ENCODE measurements at regions not wholly inside any gene's neighbourhood (a gene's known extent, or its start where the extent isn't known, plus 50 kb on each side); places are given as distances from the start of the nearest gene placed in this dataset.
A peak's percentile ranks its signal among the peaks of the same experiment; 100 is the strongest.

DNA sequence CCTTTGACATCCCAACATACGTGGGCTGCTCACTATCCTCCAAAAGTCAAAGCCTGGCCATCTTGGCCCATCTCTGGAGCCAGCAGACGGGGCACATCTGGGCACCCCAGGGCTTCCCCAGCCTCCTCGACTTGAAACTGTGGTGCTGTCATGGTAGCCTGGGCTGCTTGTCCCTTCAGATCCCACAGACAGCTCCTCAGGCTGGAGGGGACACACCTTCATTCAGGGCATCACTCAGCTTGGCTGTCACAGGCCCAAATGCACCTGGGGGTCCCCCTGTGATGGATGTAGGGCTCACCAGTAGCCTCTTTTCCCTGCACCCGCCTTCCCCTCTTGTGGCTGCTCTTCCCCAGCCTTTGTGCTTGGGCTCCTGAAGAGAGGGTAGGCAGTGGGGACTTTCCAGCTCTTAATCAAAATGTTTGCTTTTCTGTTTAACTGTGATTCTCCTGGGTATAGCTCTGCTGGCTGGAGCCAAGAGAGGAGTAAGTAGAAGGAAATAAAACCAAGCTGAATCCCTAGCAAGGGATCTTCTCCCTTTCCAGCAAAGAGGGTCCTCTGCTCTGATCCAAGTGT, 92.3 kb downstream of the GYPC start:
- H3K4me2 ChIP-seq (ENCODE audit: extremely low read depth, insufficient read depth, low read length) = no peak overlapping the region
- no peaks in the 10 kb centered on the region for H3K36me3 ChIP-seq (ENCODE audit: control insufficient read depth, insufficient read depth, low read length)
- DNase-seq (ENCODE audit: low read depth in 2 of 2) = no peak
- no peaks in the 10 kb centered on the region for H3K9me3 ChIP-seq (ENCODE audit: control insufficient read depth, insufficient read depth, low read depth, low read length)
- TF ChIP-seq, protein P1, sequence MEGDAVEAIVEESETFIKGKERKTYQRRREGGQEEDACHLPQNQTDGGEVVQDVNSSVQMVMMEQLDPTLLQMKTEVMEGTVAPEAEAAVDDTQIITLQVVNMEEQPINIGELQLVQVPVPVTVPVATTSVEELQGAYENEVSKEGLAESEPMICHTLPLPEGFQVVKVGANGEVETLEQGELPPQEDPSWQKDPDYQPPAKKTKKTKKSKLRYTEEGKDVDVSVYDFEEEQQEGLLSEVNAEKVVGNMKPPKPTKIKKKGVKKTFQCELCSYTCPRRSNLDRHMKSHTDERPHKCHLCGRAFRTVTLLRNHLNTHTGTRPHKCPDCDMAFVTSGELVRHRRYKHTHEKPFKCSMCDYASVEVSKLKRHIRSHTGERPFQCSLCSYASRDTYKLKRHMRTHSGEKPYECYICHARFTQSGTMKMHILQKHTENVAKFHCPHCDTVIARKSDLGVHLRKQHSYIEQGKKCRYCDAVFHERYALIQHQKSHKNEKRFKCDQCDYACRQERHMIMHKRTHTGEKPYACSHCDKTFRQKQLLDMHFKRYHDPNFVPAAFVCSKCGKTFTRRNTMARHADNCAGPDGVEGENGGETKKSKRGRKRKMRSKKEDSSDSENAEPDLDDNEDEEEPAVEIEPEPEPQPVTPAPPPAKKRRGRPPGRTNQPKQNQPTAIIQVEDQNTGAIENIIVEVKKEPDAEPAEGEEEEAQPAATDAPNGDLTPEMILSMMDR (conservative IDR thresholded peaks at IDR 0.05 in 1 of 2, IDR thresholded peaks at IDR 0.05 in 1 of 2; ENCODE audit: low read depth in 1 of 2, low read length in 2 of 2) = no peak
- TF ChIP-seq EZH2 (IDR thresholded peaks at IDR 0.05; ENCODE audit: low read length, missing control alignments) = no peak
- H3K9ac ChIP-seq (ENCODE audit: insufficient read depth, low read length) = no peak overlapping the region
- no peak overlapping the region for H2AFZ ChIP-seq (ENCODE audit: low read length)
- H3K79me2 ChIP-seq (ENCODE audit: control insufficient read depth, insufficient read depth, low read length) = no peaks in the 10 kb centered on the region
- no peaks in the 10 kb centered on the region for H4K20me1 ChIP-seq (ENCODE audit: control insufficient read depth, extremely low read depth, insufficient read depth, low read length)
- no peak overlapping the region for H3K4me3 ChIP-seq (replicated peaks in 1 of 4; ENCODE audit: control extremely low read depth in 1 of 4, insufficient read depth in 1 of 4, low read depth in 3 of 4, low read length in 4 of 4)
- no peaks in the 10 kb centered on the region for H3K27me3 ChIP-seq (ENCODE audit: control insufficient read depth, insufficient read depth, low read length)
- no peak overlapping the region for H3K27ac ChIP-seq (ENCODE audit: insufficient read depth, low read length)
- no peaks in the 10 kb centered on the region for H3K4me1 ChIP-seq (ENCODE audit: control insufficient read depth, extremely low read depth, insufficient read depth, low read length)

DNA sequence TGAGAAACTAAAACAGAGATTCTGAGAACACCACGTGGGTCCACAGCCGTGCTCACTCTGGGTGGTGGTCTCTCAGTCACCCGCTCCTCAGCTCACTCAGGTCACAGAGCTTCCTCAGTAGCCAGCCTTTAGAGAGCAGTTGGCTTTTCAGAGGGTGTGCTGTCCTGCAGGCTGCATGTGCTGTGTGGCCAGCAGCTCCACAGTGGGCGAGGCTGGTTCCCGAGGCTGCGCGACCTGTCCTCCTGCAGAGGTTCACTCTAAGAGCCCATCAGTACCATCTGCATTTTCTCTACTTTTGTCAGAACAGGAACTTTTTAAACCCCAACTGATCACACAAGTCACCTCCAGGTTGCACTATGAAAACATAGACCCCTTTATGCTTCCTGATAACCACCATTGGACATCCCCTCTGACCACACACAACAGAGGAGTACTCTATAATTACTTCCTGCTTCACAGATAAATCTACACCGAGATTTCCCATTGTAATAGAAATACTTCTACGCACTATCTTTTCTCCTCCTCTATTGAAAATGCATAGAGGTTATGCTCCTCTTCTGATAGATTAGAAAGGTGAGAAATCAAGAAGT, 93.1 kb downstream of the GYPC start:
- Histone ChIP-seq H3K27ac (ENCODE audit: insufficient read depth, low read length) (no peak overlapping the region), H3K36me3 (ENCODE audit: control insufficient read depth, insufficient read depth, low read length) (no peaks in the 10 kb centered on the region), H3K27me3 (ENCODE audit: control insufficient read depth, insufficient read depth, low read length) (no peaks in the 10 kb centered on the region), H2AFZ (ENCODE audit: low read length) (no peak overlapping the region), H3K4me2 (ENCODE audit: extremely low read depth, insufficient read depth, low read length) (no peak overlapping the region), H3K4me3 (replicated peaks in 1 of 4; ENCODE audit: control extremely low read depth in 1 of 4, insufficient read depth in 1 of 4, low read depth in 3 of 4, low read length in 4 of 4) (no peak overlapping the region), H3K9me3 (ENCODE audit: control insufficient read depth, insufficient read depth, low read depth, low read length) (no peaks in the 10 kb centered on the region), H3K4me1 (ENCODE audit: control insufficient read depth, extremely low read depth, insufficient read depth, low read length) (no peaks in the 10 kb centered on the region), H3K79me2 (ENCODE audit: control insufficient read depth, insufficient read depth, low read length) (no peaks in the 10 kb centered on the region), H3K9ac (ENCODE audit: insufficient read depth, low read length) (no peak overlapping the region), H4K20me1 (ENCODE audit: control insufficient read depth, extremely low read depth, insufficient read depth, low read length) (no peaks in the 10 kb centered on the region)
- no peak for DNase-seq (ENCODE audit: low read depth in 2 of 2)
- TF ChIP-seq EZH2 (IDR thresholded peaks at IDR 0.05; ENCODE audit: low read length, missing control alignments) = no peak
- TF ChIP-seq, protein P1 (conservative IDR thresholded peaks at IDR 0.05 in 1 of 2, IDR thresholded peaks at IDR 0.05 in 1 of 2; ENCODE audit: low read depth in 1 of 2, low read length in 2 of 2) = no peak

DNA sequence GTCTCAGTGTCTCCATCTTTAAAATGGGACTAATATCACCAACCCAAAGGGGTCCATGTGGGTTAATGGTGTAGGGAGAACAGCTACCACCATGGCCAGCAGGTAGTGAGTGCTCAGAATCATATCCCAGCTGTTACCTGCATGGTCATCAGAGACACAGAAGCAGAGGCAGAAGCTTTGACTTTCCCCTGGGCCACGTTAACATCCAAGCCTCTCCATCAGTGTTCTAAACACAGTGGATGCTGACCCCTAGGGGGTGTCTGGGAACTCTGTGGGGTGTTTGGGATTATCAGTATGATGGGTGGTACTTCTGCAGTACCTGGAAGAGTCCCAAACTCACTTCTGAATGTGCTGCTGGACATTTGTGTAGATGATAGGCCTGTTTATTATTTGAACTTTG, 93.6 kb downstream of the GYPC start:
- TF ChIP-seq, protein P1 (conservative IDR thresholded peaks at IDR 0.05 in 1 of 2, IDR thresholded peaks at IDR 0.05 in 1 of 2; ENCODE audit: low read depth in 1 of 2, low read length in 2 of 2) = peak; percentile 18 to 23
- no peak for TF ChIP-seq EZH2 (IDR thresholded peaks at IDR 0.05; ENCODE audit: low read length, missing control alignments)
- no peaks in the 10 kb centered on the region for H3K36me3 ChIP-seq (ENCODE audit: control insufficient read depth, insufficient read depth, low read length)
- H3K4me2 ChIP-seq (ENCODE audit: extremely low read depth, insufficient read depth, low read length) = no peak overlapping the region
- no peaks in the 10 kb centered on the region for H3K9me3 ChIP-seq (ENCODE audit: control insufficient read depth, insufficient read depth, low read depth, low read length)
- H3K4me1 ChIP-seq (ENCODE audit: control insufficient read depth, extremely low read depth, insufficient read depth, low read length) = no peaks in the 10 kb centered on the region
- no peaks in the 10 kb centered on the region for H3K27me3 ChIP-seq (ENCODE audit: control insufficient read depth, insufficient read depth, low read length)
- no peaks in the 10 kb centered on the region for H3K79me2 ChIP-seq (ENCODE audit: control insufficient read depth, insufficient read depth, low read length)
- H3K4me3 ChIP-seq (replicated peaks in 1 of 4; ENCODE audit: control extremely low read depth in 1 of 4, insufficient read depth in 1 of 4, low read depth in 3 of 4, low read length in 4 of 4) = no peak overlapping the region
- peak in 1 of 2 donors; percentile 12 for DNase-seq (ENCODE audit: low read depth in 2 of 2)
- no peak overlapping the region for H2AFZ ChIP-seq (ENCODE audit: low read length)
- H4K20me1 ChIP-seq (ENCODE audit: control insufficient read depth, extremely low read depth, insufficient read depth, low read length) = no peaks in the 10 kb centered on the region
- H3K27ac ChIP-seq (ENCODE audit: insufficient read depth, low read length) = no peak overlapping the region
- no peak overlapping the region for H3K9ac ChIP-seq (ENCODE audit: insufficient read depth, low read length)
